HEK293 (cell line): ENCODE measurements at regions not wholly inside any gene's neighbourhood (a gene's known extent, or its start where the extent isn't known, plus 50 kb on each side); places are given as distances from the start of the nearest gene placed in this dataset.

Source experiments
- CTCF ChIA-PET: fragments of 350-600 bp; formaldehyde crosslinking; extraction: SDS; loops from one replicate; lab custom pipeline; 2021; ENCODE audit warnings: antibody characterized with exemption; lab: Yijun Ruan, JAX
- POLR2A ChIA-PET: fragments of 300-600 bp; formaldehyde crosslinking; extraction: SDS; loops from one replicate; lab custom pipeline; 2020; ENCODE audit warnings: antibody characterized with exemption, inconsistent platforms; lab: Yijun Ruan, JAX
- H3K27ac ChIP-seq: fragments of 200-500 bp; sonication (Bioruptor generic); 2 replicates; pipeline ENCODE4 v1.5.1; 2014; ENCODE audit warnings: low read depth, low read length, control low read depth, inconsistent platforms; ENCODE audit errors: extremely low read depth
- H3K36me3 ChIP-seq, 2 experiments: fragments of 200-500 bp in 1 of 2; sonication (Bioruptor generic) in 1 of 2; 1 replicate in 1 of 2; 2 replicates in 1 of 2; pipeline ENCODE4 v1.5.1; 2014 to 2017; ENCODE audit warnings: inconsistent platforms in 2 of 2, low read length in 2 of 2; ENCODE audit not compliant: control insufficient read depth in 2 of 2, insufficient read depth in 1 of 2
- H3K4me1 ChIP-seq: fragments of 200-500 bp; sonication (Bioruptor generic); 2 replicates; pipeline ENCODE4 v1.5.1; 2014; ENCODE audit warnings: mild to moderate bottlenecking, low read length, inconsistent platforms; ENCODE audit not compliant: control insufficient read depth, insufficient read depth
- H3K4me3 ChIP-seq: 2 replicates; pipeline ENCODE4 v1.5.1; 2011; ENCODE audit warnings: low read depth, mild to moderate bottlenecking, control low read depth, low read length, moderate library complexity
- H3K9me3 ChIP-seq: fragments of 200-500 bp; sonication (Bioruptor generic); 2 replicates; pipeline ENCODE4 v1.5.1; 2014; ENCODE audit warnings: low read depth, low read length, inconsistent platforms; ENCODE audit not compliant: control insufficient read depth, insufficient read depth
- EGR2 ChIP-seq: fragments of 450-650 bp; formaldehyde crosslinking; IDR thresholded peaks from 2 replicates; pipeline ENCODE4 v1.5.1; 2016; ENCODE audit warnings: low read depth, missing biosample characterization, missing genetic modification characterization
- GLIS1 ChIP-seq: fragments of 450-650 bp; formaldehyde crosslinking; IDR thresholded peaks from 2 replicates; pipeline ENCODE4 v1.5.1; 2016; ENCODE audit warnings: missing biosample characterization, missing genetic modification characterization
- ZBTB10 ChIP-seq: fragments of 450-650 bp; formaldehyde crosslinking; IDR thresholded peaks from 2 replicates; pipeline ENCODE4 v1.5.1; 2016; ENCODE audit warnings: missing biosample characterization, missing genetic modification characterization
- ZBTB44 ChIP-seq: fragments of 450-650 bp; IDR thresholded peaks from 2 replicates; pipeline ENCODE4 v1.5.1; 2018; ENCODE audit warnings: missing biosample characterization, mild to moderate bottlenecking, missing genetic modification characterization
- ZNF19 ChIP-seq: fragments of 450-650 bp; formaldehyde crosslinking; IDR thresholded peaks from 2 replicates; pipeline ENCODE4; 2016; ENCODE audit warnings: missing biosample characterization, missing genetic modification characterization, low read depth
- ZNF23 ChIP-seq: fragments of 450-650 bp; formaldehyde crosslinking; IDR thresholded peaks from 2 replicates; pipeline ENCODE4 v1.5.1; 2016; ENCODE audit warnings: missing biosample characterization, missing genetic modification characterization, borderline replicate concordance
- ZNF266 ChIP-seq: fragments of 450-650 bp; formaldehyde crosslinking; IDR thresholded peaks from 2 replicates; pipeline ENCODE4 v1.5.1; 2016; ENCODE audit warnings: missing biosample characterization, missing genetic modification characterization, low read depth
- ZNF544 ChIP-seq: fragments of 450-650 bp; formaldehyde crosslinking; IDR thresholded peaks from 2 replicates; pipeline ENCODE4 v1.5.0; 2017; ENCODE audit warnings: missing biosample characterization, missing genetic modification characterization
- ZNF610 ChIP-seq: fragments of 450-650 bp; formaldehyde crosslinking; IDR thresholded peaks from 2 replicates; pipeline ENCODE4 v1.5.1; 2016; ENCODE audit warnings: missing biosample characterization, missing genetic modification characterization, borderline replicate concordance
- ZNF658 ChIP-seq: fragments of 450-650 bp; formaldehyde crosslinking; IDR thresholded peaks from 2 replicates; pipeline ENCODE4; 2016; ENCODE audit warnings: missing biosample characterization, missing genetic modification characterization
- ZNF677 ChIP-seq: fragments of 450-650 bp; IDR thresholded peaks from 2 replicates; pipeline ENCODE4 v1.5.0; 2018; ENCODE audit warnings: missing biosample characterization, mild to moderate bottlenecking, missing genetic modification characterization, moderate library complexity
- ZNF707 ChIP-seq: fragments of 450-650 bp; formaldehyde crosslinking; IDR thresholded peaks from 2 replicates; pipeline ENCODE4 v1.5.1; 2016; ENCODE audit warnings: missing biosample characterization, missing genetic modification characterization
- ZNF837 ChIP-seq: fragments of 450-650 bp; formaldehyde crosslinking; IDR thresholded peaks from 2 replicates; pipeline ENCODE4 v1.5.1; 2016; ENCODE audit warnings: missing biosample characterization, missing genetic modification characterization
- TF ChIP-seq, protein P1 (sequence below): fragments of 450-650 bp; formaldehyde crosslinking; IDR thresholded peaks from 2 replicates; pipeline ENCODE4 v1.5.1; 2016; ENCODE audit warnings: missing biosample characterization, missing genetic modification characterization
- TF ChIP-seq, protein P2 (sequence below): fragments of 450-650 bp; formaldehyde crosslinking; IDR thresholded peaks from 2 replicates; pipeline ENCODE4 v1.5.1; 2016; ENCODE audit warnings: missing biosample characterization, missing genetic modification characterization
- TF ChIP-seq, protein P3 (sequence below): fragments of 450-650 bp; formaldehyde crosslinking; IDR thresholded peaks from 2 replicates; pipeline ENCODE4 v1.5.1; 2016; ENCODE audit warnings: missing biosample characterization, missing genetic modification characterization
- TF ChIP-seq, protein P4 (sequence below): fragments of 450-650 bp; formaldehyde crosslinking; IDR thresholded peaks from 2 replicates; pipeline ENCODE4 v1.5.1; 2016; ENCODE audit warnings: missing biosample characterization, missing genetic modification characterization
- TF ChIP-seq, protein P5 (sequence below): fragments of 450-650 bp; formaldehyde crosslinking; IDR thresholded peaks from 2 replicates; pipeline ENCODE4 v1.5.1; 2017; ENCODE audit warnings: missing biosample characterization, missing genetic modification characterization

DNA sequence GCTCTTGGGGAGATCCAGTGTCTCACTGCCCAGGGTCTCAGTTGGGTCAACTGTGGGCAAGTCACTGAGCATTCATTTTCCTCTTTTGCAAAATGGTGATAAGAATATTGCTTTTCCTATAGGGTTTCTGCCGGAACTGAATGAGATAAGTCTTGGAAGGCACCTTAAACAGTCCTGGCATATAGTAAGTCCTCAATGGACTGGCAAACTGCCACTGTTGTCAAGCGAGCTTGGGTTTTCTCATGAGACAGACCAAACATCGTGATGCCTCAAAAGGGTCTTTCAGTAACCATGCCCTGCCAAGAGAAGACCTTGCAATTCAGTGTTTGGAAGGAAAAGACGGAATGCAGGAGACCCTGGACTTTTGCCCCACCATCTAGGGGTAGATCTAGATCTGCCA, 251.5 kb downstream of the WDR11 start:
- CTCF ChIA-PET = no interaction called here
- no peak overlapping the region for H3K4me3 ChIP-seq
- no peaks in the 10 kb centered on the region for H3K36me3 ChIP-seq
- no peaks in the 10 kb centered on the region for H3K4me1 ChIP-seq
- TF ChIP-seq, protein P1, sequence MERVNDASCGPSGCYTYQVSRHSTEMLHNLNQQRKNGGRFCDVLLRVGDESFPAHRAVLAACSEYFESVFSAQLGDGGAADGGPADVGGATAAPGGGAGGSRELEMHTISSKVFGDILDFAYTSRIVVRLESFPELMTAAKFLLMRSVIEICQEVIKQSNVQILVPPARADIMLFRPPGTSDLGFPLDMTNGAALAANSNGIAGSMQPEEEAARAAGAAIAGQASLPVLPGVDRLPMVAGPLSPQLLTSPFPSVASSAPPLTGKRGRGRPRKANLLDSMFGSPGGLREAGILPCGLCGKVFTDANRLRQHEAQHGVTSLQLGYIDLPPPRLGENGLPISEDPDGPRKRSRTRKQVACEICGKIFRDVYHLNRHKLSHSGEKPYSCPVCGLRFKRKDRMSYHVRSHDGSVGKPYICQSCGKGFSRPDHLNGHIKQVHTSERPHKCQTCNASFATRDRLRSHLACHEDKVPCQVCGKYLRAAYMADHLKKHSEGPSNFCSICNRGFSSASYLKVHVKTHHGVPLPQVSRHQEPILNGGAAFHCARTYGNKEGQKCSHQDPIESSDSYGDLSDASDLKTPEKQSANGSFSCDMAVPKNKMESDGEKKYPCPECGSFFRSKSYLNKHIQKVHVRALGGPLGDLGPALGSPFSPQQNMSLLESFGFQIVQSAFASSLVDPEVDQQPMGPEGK = no peak
- TF ChIP-seq EGR2 (tag by site-specific recombination) = no peak
- no peak for TF ChIP-seq ZNF23 (tag by site-specific recombination)
- no peak for TF ChIP-seq ZNF707 (tag by site-specific recombination)
- no peak for TF ChIP-seq ZNF266
- TF ChIP-seq ZNF610 = no peak
- TF ChIP-seq, protein P2, sequence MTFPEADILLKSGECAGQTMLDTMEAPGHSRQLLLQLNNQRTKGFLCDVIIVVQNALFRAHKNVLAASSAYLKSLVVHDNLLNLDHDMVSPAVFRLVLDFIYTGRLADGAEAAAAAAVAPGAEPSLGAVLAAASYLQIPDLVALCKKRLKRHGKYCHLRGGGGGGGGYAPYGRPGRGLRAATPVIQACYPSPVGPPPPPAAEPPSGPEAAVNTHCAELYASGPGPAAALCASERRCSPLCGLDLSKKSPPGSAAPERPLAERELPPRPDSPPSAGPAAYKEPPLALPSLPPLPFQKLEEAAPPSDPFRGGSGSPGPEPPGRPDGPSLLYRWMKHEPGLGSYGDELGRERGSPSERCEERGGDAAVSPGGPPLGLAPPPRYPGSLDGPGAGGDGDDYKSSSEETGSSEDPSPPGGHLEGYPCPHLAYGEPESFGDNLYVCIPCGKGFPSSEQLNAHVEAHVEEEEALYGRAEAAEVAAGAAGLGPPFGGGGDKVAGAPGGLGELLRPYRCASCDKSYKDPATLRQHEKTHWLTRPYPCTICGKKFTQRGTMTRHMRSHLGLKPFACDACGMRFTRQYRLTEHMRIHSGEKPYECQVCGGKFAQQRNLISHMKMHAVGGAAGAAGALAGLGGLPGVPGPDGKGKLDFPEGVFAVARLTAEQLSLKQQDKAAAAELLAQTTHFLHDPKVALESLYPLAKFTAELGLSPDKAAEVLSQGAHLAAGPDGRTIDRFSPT = no peak
- no peak for TF ChIP-seq ZNF837 (tag by site-specific recombination)
- TF ChIP-seq, protein P3, sequence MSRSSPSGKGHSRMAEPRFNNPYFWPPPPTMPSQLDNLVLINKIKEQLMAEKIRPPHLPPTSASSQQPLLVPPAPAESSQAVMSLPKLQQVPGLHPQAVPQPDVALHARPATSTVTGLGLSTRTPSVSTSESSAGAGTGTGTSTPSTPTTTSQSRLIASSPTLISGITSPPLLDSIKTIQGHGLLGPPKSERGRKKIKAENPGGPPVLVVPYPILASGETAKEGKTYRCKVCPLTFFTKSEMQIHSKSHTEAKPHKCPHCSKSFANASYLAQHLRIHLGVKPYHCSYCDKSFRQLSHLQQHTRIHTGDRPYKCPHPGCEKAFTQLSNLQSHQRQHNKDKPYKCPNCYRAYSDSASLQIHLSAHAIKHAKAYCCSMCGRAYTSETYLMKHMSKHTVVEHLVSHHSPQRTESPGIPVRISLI (tag by site-specific recombination) = no peak
- no peak for TF ChIP-seq ZNF658 (tag by site-specific recombination)
- TF ChIP-seq GLIS1 (tag by site-specific recombination) = no peak
- TF ChIP-seq ZNF544 = no peak
- TF ChIP-seq, protein P4, sequence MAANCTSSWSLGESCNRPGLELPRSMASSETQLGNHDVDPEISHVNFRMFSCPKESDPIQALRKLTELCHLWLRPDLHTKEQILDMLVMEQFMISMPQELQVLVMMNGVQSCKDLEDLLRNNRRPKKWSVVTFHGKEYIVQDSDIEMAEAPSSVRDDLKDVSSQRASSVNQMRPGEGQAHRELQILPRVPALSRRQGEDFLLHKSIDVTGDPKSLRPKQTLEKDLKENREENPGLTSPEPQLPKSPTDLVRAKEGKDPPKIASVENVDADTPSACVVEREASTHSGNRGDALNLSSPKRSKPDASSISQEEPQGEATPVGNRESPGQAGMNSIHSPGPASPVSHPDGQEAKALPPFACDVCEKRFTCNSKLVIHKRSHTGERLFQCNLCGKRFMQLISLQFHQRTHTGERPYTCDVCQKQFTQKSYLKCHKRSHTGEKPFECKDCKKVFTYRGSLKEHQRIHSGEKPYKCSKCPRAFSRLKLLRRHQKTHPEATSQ (tag by site-specific recombination) = no peak
- TF ChIP-seq ZNF677 (tag by site-specific recombination) = no peak
- no peak for TF ChIP-seq ZBTB10 (tag by site-specific recombination)
- TF ChIP-seq ZNF19 (tag by site-specific recombination) = no peak
- no peak for TF ChIP-seq ZBTB44 (tag by site-specific recombination)
- TF ChIP-seq, protein P5, sequence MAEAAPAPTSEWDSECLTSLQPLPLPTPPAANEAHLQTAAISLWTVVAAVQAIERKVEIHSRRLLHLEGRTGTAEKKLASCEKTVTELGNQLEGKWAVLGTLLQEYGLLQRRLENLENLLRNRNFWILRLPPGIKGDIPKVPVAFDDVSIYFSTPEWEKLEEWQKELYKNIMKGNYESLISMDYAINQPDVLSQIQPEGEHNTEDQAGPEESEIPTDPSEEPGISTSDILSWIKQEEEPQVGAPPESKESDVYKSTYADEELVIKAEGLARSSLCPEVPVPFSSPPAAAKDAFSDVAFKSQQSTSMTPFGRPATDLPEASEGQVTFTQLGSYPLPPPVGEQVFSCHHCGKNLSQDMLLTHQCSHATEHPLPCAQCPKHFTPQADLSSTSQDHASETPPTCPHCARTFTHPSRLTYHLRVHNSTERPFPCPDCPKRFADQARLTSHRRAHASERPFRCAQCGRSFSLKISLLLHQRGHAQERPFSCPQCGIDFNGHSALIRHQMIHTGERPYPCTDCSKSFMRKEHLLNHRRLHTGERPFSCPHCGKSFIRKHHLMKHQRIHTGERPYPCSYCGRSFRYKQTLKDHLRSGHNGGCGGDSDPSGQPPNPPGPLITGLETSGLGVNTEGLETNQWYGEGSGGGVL (tag by site-specific recombination) = no peak
- TF ChIP-seq, all 188 proteins: peak for 0
- Histone ChIP-seq H3K9me3 (no peaks in the 10 kb centered on the region), H3K27ac (no peak overlapping the region)
- POLR2A ChIA-PET = interaction anchor here (0.6 kb wide), 1 partner anchor 1343 kb away, joined by 3 read pairs; no protein-coding TSS in a partner anchor
